Neural progenitor cell (in vitro differentiated cells): ENCODE measurements at regions not wholly inside any gene's neighbourhood (a gene's known extent, or its start where the extent isn't known, plus 50 kb on each side); places are given as distances from the start of the nearest gene placed in this dataset.

Experiments used
- DNase-seq: peaks from one replicate; pipeline ENCODE4 v3.0.0-alpha.2; 2016; ENCODE audit warnings: low spot score
- H2AFZ ChIP-seq: fragments of 200-600 bp; sonication (generic); replicated peaks from 2 replicates; pipeline ENCODE4 v1.6.1; 2016; ENCODE audit warnings: antibody characterized with exemption
- H3F3A ChIP-seq: fragments of 200-600 bp; sonication (generic); 2 replicates; pipeline ENCODE4 v1.6.1; 2016; ENCODE audit warnings: antibody characterized with exemption, low read depth
- H3K27ac ChIP-seq: fragments of 200-600 bp; sonication (generic); 2 replicates; pipeline ENCODE4 v1.5.1; 2016; ENCODE audit warnings: mild to moderate bottlenecking
- H3K27me3 ChIP-seq: fragments of 200-600 bp; sonication (generic); 2 replicates; pipeline ENCODE4 v1.6.1; 2016; ENCODE audit warnings: mild to moderate bottlenecking, moderate library complexity
- H3K36me3 ChIP-seq: fragments of 200-600 bp; sonication (generic); 2 replicates; pipeline ENCODE4 v1.5.1; 2016
- H3K4me1 ChIP-seq: fragments of 200-600 bp; sonication (generic); 2 replicates; pipeline ENCODE4 v1.6.1; 2016; ENCODE audit warnings: mixed run types
- H3K4me2 ChIP-seq: fragments of 200-600 bp; sonication (generic); 2 replicates; pipeline ENCODE4 v1.6.1; 2016
- H3K4me3 ChIP-seq: fragments of 200-600 bp; sonication (generic); 2 replicates; pipeline ENCODE4 v1.5.1; 2016
- H3K79me2 ChIP-seq: fragments of 200-600 bp; sonication (generic); 2 replicates; pipeline ENCODE4 v1.6.1; 2016; ENCODE audit warnings: low read depth
- H3K9ac ChIP-seq: fragments of 200-600 bp; sonication (generic); 2 replicates; pipeline ENCODE4 v1.6.1; 2016
- H3K9me3 ChIP-seq: fragments of 200-600 bp; sonication (generic); 2 replicates; pipeline ENCODE4 v1.5.1; 2016; ENCODE audit warnings: low read depth
- H4K20me1 ChIP-seq: fragments of 200-600 bp; sonication (generic); 2 replicates; pipeline ENCODE4 v1.6.1; 2016; ENCODE audit warnings: low read depth
- H3K27ac Mint-ChIP-seq: 3 replicates; pipeline ENCODE4 v1.8.0; 2021; ENCODE audit warnings: mixed read lengths
- H3K27me3 Mint-ChIP-seq: 2 replicates; pipeline ENCODE4 v1.8.0; 2022; ENCODE audit warnings: low read depth, mild to moderate bottlenecking, inconsistent platforms, moderate library complexity, mixed read lengths; ENCODE audit not compliant: insufficient read depth
- H3K36me3 Mint-ChIP-seq: 3 replicates; pipeline ENCODE4 v1.8.0; 2021; ENCODE audit warnings: mixed read lengths
- H3K4me1 Mint-ChIP-seq: 3 replicates; pipeline ENCODE4 v1.8.0; 2021; ENCODE audit warnings: mixed read lengths
- H3K4me3 Mint-ChIP-seq: 3 replicates; pipeline ENCODE4 v1.8.0; 2021; ENCODE audit warnings: mild to moderate bottlenecking, moderate library complexity, mixed read lengths
- H3K9me3 Mint-ChIP-seq: 3 replicates; pipeline ENCODE4 v1.8.0; 2020; ENCODE audit warnings: mixed read lengths
- EZH2 ChIP-seq: fragments of 200-600 bp; sonication (generic); IDR thresholded peaks from 2 replicates; pipeline ENCODE4 v1.6.1; 2017; ENCODE audit warnings: antibody characterized with exemption, mild to moderate bottlenecking, moderate library complexity
- EZH2phosphoT487 ChIP-seq: fragments of 200-600 bp; sonication (generic); IDR thresholded peaks from 2 replicates; pipeline ENCODE4 v1.6.1; 2017; ENCODE audit warnings: antibody characterized with exemption
- TF ChIP-seq, protein P1 (sequence below): fragments of 200-600 bp; sonication (generic); IDR thresholded peaks from 2 replicates; pipeline ENCODE4 v1.5.1; 2017; ENCODE audit warnings: antibody characterized with exemption, mild to moderate bottlenecking

DNA sequence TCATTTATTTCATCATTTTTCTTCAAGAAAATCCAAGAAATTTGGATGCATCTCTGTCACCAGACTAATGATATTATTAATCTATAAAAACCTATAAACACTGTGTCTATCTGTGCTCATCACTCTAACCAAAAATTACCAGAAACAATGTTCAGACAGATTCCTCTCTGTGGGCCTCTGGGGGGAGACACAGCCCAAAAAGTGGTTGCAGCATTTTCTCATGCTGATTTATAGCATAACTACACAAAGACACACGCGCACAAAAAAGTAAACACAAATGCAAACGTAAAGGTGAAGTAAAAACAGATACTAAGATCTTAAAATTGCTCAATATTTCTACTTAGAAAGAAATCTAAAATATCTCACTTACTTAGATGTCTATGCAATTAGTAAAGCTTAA lies 976.0 kb downstream of the GBE1 start:
- DNase-seq, result peak; percentile 19
- Histone ChIP-seq H3K27ac (no peak overlapping the region), H3K9ac (no peak overlapping the region), H2AFZ (peak overlapping the region; percentile 0), H4K20me1 (no peaks in the 10 kb centered on the region), H3K4me2 (no peak overlapping the region), H3K4me1 (no peaks in the 10 kb centered on the region), H3K36me3 (no peaks in the 10 kb centered on the region), H3F3A (no peaks in the 10 kb centered on the region), H3K27me3 (no peaks in the 10 kb centered on the region), H3K9me3 (no peaks in the 10 kb centered on the region), H3K4me3 (no peak overlapping the region), H3K79me2 (no peaks in the 10 kb centered on the region)
- Mint-ChIP-seq H3K4me3 (no peak overlapping the region), H3K36me3 (no peaks in the 10 kb centered on the region), H3K9me3 (no peaks in the 10 kb centered on the region), H3K27me3 (no peaks in the 10 kb centered on the region), H3K27ac (no peak overlapping the region), H3K4me1 (no peaks in the 10 kb centered on the region)
- TF ChIP-seq, protein P1, sequence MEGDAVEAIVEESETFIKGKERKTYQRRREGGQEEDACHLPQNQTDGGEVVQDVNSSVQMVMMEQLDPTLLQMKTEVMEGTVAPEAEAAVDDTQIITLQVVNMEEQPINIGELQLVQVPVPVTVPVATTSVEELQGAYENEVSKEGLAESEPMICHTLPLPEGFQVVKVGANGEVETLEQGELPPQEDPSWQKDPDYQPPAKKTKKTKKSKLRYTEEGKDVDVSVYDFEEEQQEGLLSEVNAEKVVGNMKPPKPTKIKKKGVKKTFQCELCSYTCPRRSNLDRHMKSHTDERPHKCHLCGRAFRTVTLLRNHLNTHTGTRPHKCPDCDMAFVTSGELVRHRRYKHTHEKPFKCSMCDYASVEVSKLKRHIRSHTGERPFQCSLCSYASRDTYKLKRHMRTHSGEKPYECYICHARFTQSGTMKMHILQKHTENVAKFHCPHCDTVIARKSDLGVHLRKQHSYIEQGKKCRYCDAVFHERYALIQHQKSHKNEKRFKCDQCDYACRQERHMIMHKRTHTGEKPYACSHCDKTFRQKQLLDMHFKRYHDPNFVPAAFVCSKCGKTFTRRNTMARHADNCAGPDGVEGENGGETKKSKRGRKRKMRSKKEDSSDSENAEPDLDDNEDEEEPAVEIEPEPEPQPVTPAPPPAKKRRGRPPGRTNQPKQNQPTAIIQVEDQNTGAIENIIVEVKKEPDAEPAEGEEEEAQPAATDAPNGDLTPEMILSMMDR, result peak; percentile 57
- TF ChIP-seq EZH2, result no peak

DNA sequence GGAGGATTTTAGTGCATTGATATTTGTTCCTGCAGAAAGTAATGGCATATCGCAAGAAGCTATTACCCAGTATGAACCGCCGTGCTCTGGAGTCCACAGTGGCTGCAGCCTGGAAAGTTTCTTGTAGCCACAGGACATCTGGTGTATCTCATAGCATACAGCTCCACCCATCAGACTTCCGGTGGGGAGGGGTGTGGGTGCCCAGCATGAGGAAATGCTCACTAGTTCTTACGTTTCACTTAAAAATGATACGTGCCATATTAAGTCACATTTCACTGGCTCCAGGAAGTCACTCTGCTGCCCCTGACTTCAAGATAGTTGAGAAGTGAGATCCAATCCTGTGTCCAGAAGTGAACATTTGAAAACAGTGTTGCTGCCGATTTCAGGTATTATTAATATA lies 990.4 kb downstream of the GBE1 start:
- H3K27ac Mint-ChIP-seq, result no peak overlapping the region
- Histone ChIP-seq H3K9ac (no peak overlapping the region), H3K27ac (no peak overlapping the region), H3K27me3 (no peaks in the 10 kb centered on the region), H3K4me2 (no peak overlapping the region), H3K4me1 (no peaks in the 10 kb centered on the region), H4K20me1 (no peaks in the 10 kb centered on the region), H3F3A (no peaks in the 10 kb centered on the region), H2AFZ (no peak overlapping the region), H3K4me3 (no peak overlapping the region), H3K9me3 (no peaks in the 10 kb centered on the region), H3K79me2 (no peaks in the 10 kb centered on the region), H3K36me3 (no peaks in the 10 kb centered on the region)
- no peak for DNase-seq
- no peaks in the 10 kb centered on the region for H3K36me3 Mint-ChIP-seq
- TF ChIP-seq EZH2 (no peak), EZH2phosphoT487 (no peak)
- TF ChIP-seq, protein P1, result no peak
- peaks cover 2% of the 10 kb centered on the region for H3K9me3 Mint-ChIP-seq
- no peak overlapping the region for H3K4me3 Mint-ChIP-seq
- H3K4me1 Mint-ChIP-seq, result no peaks in the 10 kb centered on the region
- no peaks in the 10 kb centered on the region for H3K27me3 Mint-ChIP-seq

DNA sequence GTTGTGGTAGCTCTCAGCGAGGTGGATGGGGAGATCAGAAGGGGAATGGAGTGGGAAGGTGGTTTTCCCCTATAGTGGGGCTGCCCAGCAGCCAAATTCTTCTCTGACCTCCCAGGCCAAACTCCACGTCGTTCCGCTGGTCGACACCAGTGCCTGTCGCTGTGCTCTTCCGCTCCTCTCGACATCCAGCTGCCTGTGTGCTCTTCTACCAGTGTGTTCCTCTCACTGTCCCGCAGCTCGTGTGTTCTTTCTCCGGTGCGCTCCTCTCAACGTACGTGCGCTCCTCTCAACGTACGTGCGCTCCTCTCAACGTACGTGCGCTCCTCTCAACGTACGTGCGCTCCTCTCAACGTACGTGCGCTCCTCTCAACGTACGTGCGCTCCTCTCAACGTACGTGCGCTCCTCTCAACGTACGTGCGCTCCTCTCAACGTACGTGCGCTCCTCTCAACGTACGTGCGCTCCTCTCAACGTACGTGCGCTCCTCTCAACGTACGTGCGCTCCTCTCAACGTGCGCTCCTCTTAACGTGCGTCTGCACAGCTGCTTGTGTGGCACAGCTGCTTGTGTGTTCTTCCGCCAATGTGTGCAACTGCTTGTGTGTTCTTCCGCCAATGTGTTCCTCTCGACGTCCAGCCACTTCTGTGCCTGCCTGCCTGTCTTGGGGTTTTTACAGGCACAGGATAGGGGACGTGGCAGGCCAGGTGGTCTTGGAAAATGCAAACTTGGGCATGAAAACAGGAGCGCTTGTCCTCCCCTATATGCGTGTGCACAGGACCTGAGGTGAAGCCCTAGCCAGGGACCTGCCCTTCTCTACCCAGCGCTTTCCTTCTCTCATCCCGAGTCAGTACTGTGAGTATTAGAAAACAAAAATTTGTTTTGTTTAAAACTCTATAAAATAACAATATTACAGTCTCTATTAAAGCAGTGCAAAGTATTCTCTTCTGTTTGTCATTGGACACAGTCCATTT lies 991.1 kb downstream of the GBE1 start:
- no peak overlapping the region for H2AFZ ChIP-seq
- H3K4me3 Mint-ChIP-seq, result no peak overlapping the region

More for the DNA sequence above, 991.1 kb downstream of the GBE1 start:
- no peak overlapping the region for H3K4me2 ChIP-seq
- no peak overlapping the region for H3K27ac ChIP-seq
- no peak overlapping the region for H3K9ac ChIP-seq
- H3F3A ChIP-seq, result no peaks in the 10 kb centered on the region
- H3K79me2 ChIP-seq, result no peaks in the 10 kb centered on the region
- Mint-ChIP-seq H3K27me3 (no peaks in the 10 kb centered on the region), H3K36me3 (no peaks in the 10 kb centered on the region), H3K9me3 (peaks cover 2% of the 10 kb centered on the region), H3K27ac (no peak overlapping the region), H3K4me1 (no peaks in the 10 kb centered on the region)
- no peaks in the 10 kb centered on the region for H4K20me1 ChIP-seq
- no peak overlapping the region for H3K4me3 ChIP-seq
- H3K4me1 ChIP-seq, result no peaks in the 10 kb centered on the region
- DNase-seq, result peak; percentile 4
- TF ChIP-seq EZH2 (no peak), EZH2phosphoT487 (no peak)
- TF ChIP-seq, protein P1, result no peak
- no peaks in the 10 kb centered on the region for H3K9me3 ChIP-seq
- no peaks in the 10 kb centered on the region for H3K27me3 ChIP-seq
- H3K36me3 ChIP-seq, result no peaks in the 10 kb centered on the region
